ENCODE measurements at regions not wholly inside any gene's neighbourhood (a gene's known extent, or its start where the extent isn't known, plus 50 kb on each side); places are given as distances from the start of the nearest gene placed in this dataset.
"Not testable (repeated sequence)": the region's sequence is repeated elsewhere in the genome, so short reads cannot be mapped to it uniquely, and the experiment has no call there.

DNA sequence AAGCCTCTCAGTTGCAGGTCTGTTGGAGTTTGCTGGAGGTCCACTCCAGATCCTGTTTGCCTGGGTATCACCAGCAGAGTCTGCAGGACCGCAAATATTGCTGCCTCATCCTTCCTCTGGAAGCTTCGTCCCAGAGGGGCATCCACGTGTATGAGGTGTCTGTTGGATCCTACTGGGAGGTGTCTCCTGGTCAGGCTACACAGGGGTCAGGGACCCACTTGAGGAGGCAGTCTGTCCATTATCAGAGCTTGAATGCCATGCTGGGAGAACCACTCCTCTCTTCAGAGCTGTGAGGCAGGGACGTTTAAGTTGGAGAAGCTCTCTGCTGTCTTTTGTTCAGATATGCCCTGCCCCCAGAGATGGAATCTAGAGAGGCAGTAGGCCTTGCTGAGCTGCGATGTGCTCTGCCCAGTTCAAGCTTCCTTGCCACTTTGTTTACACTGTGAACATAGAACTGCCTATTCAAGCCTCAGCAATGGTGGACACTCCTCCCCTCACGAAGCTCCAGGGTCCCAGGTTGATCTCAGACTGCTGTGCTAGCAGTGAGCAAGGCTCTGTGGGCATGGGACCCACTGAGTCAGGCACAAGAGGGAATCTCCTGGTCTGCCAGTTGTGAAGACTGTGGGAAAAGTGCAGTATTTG is 81.1 kb downstream of the ATP23 start:
- TF ChIP-seq, protein P1, sequence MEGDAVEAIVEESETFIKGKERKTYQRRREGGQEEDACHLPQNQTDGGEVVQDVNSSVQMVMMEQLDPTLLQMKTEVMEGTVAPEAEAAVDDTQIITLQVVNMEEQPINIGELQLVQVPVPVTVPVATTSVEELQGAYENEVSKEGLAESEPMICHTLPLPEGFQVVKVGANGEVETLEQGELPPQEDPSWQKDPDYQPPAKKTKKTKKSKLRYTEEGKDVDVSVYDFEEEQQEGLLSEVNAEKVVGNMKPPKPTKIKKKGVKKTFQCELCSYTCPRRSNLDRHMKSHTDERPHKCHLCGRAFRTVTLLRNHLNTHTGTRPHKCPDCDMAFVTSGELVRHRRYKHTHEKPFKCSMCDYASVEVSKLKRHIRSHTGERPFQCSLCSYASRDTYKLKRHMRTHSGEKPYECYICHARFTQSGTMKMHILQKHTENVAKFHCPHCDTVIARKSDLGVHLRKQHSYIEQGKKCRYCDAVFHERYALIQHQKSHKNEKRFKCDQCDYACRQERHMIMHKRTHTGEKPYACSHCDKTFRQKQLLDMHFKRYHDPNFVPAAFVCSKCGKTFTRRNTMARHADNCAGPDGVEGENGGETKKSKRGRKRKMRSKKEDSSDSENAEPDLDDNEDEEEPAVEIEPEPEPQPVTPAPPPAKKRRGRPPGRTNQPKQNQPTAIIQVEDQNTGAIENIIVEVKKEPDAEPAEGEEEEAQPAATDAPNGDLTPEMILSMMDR (conservative IDR thresholded peaks at IDR 0.05; ENCODE audit: low read depth, low read length), result not testable (repeated sequence)
- TF ChIP-seq EZH2 (IDR thresholded peaks at IDR 0.05; ENCODE audit: low read length, unreplicated experiment), result not testable (repeated sequence)
